ENCODE measurements at regions not wholly inside any gene's neighbourhood (a gene's known extent, or its start where the extent isn't known, plus 50 kb on each side); places are given as distances from the start of the nearest gene placed in this dataset.

- TF ChIP-seq POLR2A (IDR thresholded peaks at IDR 0.05; ENCODE audit: low read depth, low read length) = no peak
- TF ChIP-seq BRCA1 (IDR thresholded peaks at IDR 0.05; ENCODE audit: low read depth, low read length) = no peak
- TF ChIP-seq ZNF592 (IDR thresholded peaks at IDR 0.05) = no peak
- no peak for TF ChIP-seq EP300 (IDR thresholded peaks at IDR 0.05; ENCODE audit: borderline replicate concordance in 1 of 2, control insufficient read depth in 1 of 2, low read depth in 2 of 2, low read length in 2 of 2)
- TF ChIP-seq ZNF24 (IDR thresholded peaks at IDR 0.05) = no peak
Observed at GRCh38 chr3:34983631-34984030, 655.7 kb upstream of the ARPP21 start.
